ENCODE measurements at regions not wholly inside any gene's neighbourhood (a gene's known extent, or its start where the extent isn't known, plus 50 kb on each side); places are given as distances from the start of the nearest gene placed in this dataset.

DNA sequence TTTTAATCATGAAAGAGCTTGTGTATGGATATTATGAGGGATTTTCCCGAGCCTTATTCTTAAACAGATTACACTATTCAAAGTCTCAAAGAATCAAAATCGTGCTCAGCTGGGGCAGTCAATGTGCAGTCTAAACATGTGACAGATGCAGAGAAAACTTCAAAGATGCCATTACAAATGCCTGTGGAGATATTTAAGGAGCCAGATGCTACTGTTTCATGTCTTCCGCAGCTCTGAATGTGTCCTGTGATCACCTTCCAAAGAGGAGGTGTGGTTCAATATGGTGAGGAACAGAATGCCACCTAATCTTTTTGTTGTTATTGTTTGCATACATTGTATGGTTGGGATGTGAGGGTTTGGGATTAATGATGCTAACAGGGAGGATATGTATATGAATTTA is 593.3 kb upstream of the ARRDC3 start:
- H3K27ac Mint-ChIP-seq, result no peak overlapping the region
- H3K4me3 Mint-ChIP-seq (ENCODE audit: low read depth), result no peak overlapping the region
- peaks cover 5% of the 10 kb centered on the region for H3K4me1 Mint-ChIP-seq (ENCODE audit: low read depth)
- TF ChIP-seq, protein P1, sequence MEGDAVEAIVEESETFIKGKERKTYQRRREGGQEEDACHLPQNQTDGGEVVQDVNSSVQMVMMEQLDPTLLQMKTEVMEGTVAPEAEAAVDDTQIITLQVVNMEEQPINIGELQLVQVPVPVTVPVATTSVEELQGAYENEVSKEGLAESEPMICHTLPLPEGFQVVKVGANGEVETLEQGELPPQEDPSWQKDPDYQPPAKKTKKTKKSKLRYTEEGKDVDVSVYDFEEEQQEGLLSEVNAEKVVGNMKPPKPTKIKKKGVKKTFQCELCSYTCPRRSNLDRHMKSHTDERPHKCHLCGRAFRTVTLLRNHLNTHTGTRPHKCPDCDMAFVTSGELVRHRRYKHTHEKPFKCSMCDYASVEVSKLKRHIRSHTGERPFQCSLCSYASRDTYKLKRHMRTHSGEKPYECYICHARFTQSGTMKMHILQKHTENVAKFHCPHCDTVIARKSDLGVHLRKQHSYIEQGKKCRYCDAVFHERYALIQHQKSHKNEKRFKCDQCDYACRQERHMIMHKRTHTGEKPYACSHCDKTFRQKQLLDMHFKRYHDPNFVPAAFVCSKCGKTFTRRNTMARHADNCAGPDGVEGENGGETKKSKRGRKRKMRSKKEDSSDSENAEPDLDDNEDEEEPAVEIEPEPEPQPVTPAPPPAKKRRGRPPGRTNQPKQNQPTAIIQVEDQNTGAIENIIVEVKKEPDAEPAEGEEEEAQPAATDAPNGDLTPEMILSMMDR (IDR thresholded peaks at IDR 0.05; ENCODE audit: unreplicated experiment), result no peak
- no peaks in the 10 kb centered on the region for H3K9me3 Mint-ChIP-seq (ENCODE audit: low read depth)
- H3K36me3 Mint-ChIP-seq (ENCODE audit: insufficient read depth), result no peaks in the 10 kb centered on the region
- no peak for DNase-seq (ENCODE audit: low spot score, unreplicated experiment)
- peaks cover 8% of the 10 kb centered on the region for H3K27me3 Mint-ChIP-seq

DNA sequence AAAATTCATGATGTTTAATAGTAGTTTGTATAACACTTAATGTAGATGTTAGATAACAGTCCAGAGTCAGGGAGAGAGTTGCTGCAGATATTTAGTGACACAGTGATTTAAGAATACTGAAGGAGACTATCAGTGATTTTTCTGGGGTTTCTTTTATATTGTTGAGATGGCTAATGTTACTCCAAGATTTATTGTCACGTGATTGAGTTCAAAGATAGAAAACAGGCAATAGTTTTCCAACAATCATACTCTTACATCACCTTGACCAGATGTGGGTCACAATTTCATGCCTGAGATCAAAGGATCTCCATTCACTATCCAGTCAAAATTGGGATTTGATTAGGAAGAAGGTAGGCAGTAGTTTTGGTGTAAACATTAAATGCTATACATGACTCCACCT is 580.0 kb upstream of the ARRDC3 start:
- DNase-seq (ENCODE audit: low spot score, unreplicated experiment), result no peak
- Mint-ChIP-seq H3K9me3 (ENCODE audit: low read depth) (peaks cover 3% of the 10 kb centered on the region), H3K4me1 (ENCODE audit: low read depth) (no peaks in the 10 kb centered on the region), H3K27ac (no peak overlapping the region), H3K27me3 (no peaks in the 10 kb centered on the region), H3K36me3 (ENCODE audit: insufficient read depth) (no peaks in the 10 kb centered on the region), H3K4me3 (ENCODE audit: low read depth) (no peak overlapping the region)
- TF ChIP-seq, protein P1 (IDR thresholded peaks at IDR 0.05; ENCODE audit: unreplicated experiment), result no peak

GRCh38 chr5:91957666-91958065 is 574.5 kb upstream of the ARRDC3 start:
- H3K4me3 Mint-ChIP-seq (ENCODE audit: low read depth), result no peak overlapping the region

DNA sequence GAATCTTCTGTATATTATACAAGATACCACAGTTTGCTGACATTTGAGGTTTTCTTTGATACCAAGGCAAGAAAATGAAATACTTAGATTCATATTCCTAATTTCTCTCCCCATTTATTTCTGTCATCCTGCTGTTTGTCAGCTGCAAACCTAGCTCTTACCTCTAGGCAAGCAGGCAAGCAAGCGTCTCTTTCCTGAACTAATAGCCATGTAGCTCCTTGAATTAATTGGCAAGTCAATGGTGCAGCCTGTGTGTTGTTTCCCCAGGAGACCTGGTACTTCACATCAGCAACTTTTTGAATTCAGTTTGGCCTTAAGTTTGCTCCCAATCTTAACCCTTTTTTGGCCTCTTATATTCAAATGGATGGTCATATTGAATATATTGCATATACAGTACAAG is 573.6 kb upstream of the ARRDC3 start:
- H3K27me3 Mint-ChIP-seq, result no peaks in the 10 kb centered on the region
- H3K4me1 Mint-ChIP-seq (ENCODE audit: low read depth), result peaks cover 7% of the 10 kb centered on the region
- H3K4me3 Mint-ChIP-seq (ENCODE audit: low read depth), result no peak overlapping the region
- no peak overlapping the region for H3K27ac Mint-ChIP-seq
- H3K9me3 Mint-ChIP-seq (ENCODE audit: low read depth), result no peaks in the 10 kb centered on the region
- H3K36me3 Mint-ChIP-seq (ENCODE audit: insufficient read depth), result no peaks in the 10 kb centered on the region
- no peak for DNase-seq (ENCODE audit: low spot score, unreplicated experiment)
- TF ChIP-seq, protein P1 (IDR thresholded peaks at IDR 0.05; ENCODE audit: unreplicated experiment), result peak; percentile 9

More at GRCh38 chr5:91957666-91958065, 574.5 kb upstream of the ARRDC3 start:
- no peak overlapping the region for H3K27ac Mint-ChIP-seq
- TF ChIP-seq, protein P1 (IDR thresholded peaks at IDR 0.05; ENCODE audit: unreplicated experiment), result no peak
- H3K27me3 Mint-ChIP-seq, result no peaks in the 10 kb centered on the region
- DNase-seq (ENCODE audit: low spot score, unreplicated experiment), result no peak
- H3K4me1 Mint-ChIP-seq (ENCODE audit: low read depth), result peaks cover 7% of the 10 kb centered on the region
- no peaks in the 10 kb centered on the region for H3K9me3 Mint-ChIP-seq (ENCODE audit: low read depth)
- no peaks in the 10 kb centered on the region for H3K36me3 Mint-ChIP-seq (ENCODE audit: insufficient read depth)

DNA sequence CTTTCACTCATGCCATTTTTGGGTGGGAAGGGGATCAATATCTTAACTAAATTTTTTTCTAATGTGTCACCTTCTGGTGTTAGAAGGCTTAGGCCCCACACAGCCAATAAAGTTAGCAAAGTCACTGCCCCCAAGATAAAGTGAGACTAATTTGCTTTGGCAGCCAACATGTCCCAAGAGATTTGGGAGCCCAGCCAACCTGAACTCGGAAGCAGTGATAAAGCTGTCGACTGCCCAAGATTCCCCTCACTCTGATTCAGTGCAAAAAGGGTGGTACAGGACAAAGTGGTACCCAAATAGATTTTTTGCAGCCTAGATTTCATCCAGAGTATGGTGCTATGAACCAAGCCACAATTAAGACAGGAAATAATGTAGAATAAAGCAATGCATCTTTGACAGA is 572.5 kb upstream of the ARRDC3 start:
- H3K27ac Mint-ChIP-seq, result no peak overlapping the region
- no peaks in the 10 kb centered on the region for H3K9me3 Mint-ChIP-seq (ENCODE audit: low read depth)
- no peak for DNase-seq (ENCODE audit: low spot score, unreplicated experiment)
- TF ChIP-seq, protein P1 (IDR thresholded peaks at IDR 0.05; ENCODE audit: unreplicated experiment), result no peak
- no peaks in the 10 kb centered on the region for H3K36me3 Mint-ChIP-seq (ENCODE audit: insufficient read depth)
- H3K4me3 Mint-ChIP-seq (ENCODE audit: low read depth), result no peak overlapping the region
- peaks cover 7% of the 10 kb centered on the region for H3K4me1 Mint-ChIP-seq (ENCODE audit: low read depth)
- no peaks in the 10 kb centered on the region for H3K27me3 Mint-ChIP-seq
